GM19463 (cell line): ENCODE measurements at regions not wholly inside any gene's neighbourhood (a gene's known extent, or its start where the extent isn't known, plus 50 kb on each side); places are given as distances from the start of the nearest gene placed in this dataset.
"Not testable (repeated sequence)": the region's sequence is repeated elsewhere in the genome, so short reads cannot be mapped to it uniquely, and the experiment has no call there.

Experiments
- ATAC-seq: cut with Tn5 transposase; IDR thresholded peaks from one replicate; pipeline ENCODE4 v1.9.1; 2021; ENCODE audit warnings: mild to moderate bottlenecking, moderate library complexity; ENCODE audit not compliant: unreplicated experiment

DNA sequence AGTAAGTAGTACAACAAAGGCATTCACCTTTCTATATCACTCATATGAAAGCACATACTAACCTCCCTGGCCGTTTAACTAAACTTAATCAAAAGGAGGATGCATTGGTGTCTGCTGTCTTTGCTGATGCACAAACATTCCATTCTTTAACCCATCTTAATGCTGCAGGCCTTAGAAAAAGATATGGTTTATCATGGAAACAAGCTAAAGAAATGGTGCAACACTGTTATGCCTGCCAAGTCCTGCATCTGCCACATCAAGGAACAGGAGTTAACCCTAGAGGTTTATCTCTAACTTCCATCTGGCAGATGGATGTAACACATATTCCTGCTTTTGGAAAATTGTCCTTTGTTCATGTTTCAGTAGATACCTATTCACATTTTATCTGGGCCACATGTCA lies 296.5 kb upstream of the DKK2 start:
- not testable (repeated sequence) for ATAC-seq

DNA sequence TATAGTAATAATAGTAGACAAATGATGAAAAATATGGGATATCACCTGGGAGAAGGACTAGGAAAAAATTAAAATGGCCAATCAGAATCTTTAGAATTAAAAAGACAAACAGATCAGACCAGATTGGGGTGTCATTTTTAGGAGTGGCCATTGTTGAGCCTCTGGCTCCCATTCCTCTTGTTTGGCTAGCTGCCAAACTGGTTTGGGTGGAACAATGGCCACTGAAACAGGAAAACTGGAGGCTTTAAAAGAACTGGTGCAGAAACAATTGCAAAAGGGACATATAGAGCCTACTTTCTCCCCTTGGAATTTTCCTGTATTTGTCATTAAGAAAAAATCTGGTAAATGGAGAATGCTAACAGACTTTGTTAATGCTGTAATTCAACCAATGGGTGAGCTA lies 294.8 kb upstream of the DKK2 start:
- ATAC-seq, result no peak

DNA sequence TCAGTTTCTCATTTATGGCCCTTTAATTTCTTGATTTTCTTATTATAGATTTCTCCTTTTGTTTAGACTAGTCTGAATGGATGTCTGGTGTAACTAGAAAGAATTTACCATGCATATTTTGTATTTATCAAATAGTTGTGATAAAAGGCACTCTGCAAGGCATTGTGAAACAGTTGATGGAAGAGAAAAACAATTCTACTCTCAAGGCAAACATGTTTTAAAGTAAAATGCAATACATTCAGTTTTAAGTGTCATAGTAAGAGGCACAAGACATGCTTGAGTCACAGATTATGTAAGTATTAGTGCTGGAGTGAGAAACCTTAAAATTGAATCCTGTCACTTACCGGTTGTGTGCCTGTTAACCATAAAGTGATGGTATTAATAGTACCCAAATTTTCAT lies 283.3 kb upstream of the DKK2 start:
- no peak for ATAC-seq

- no peak for ATAC-seq
Measured at GRCh38 chr4:107318078-107318477, 282.0 kb upstream of the DKK2 start.

GRCh38 chr4:107317611-107318010 lies 281.5 kb upstream of the DKK2 start:
- ATAC-seq, result no peak

DNA sequence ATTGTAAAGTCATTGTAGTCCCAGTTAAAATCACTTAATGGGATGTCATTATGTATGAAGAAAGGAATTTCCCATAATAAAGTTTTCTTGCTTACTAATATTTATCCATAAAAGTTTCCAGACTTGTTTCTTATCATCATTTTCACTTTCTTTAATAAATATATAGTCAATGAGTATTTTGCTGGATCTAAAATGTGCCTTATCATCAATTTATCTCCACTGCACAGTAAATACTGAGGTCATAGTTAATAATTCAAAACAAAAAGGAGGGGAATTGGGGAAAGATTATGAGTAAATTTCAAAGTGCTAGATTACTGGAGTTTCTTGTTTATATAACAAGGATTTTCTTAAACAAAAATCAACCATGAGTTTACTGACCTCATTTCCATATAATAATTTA lies 279.5 kb upstream of the DKK2 start:
- ATAC-seq, result no peak

GRCh38 chr4:107314156-107314555 lies 278.0 kb upstream of the DKK2 start:
- ATAC-seq, result no peak

DNA sequence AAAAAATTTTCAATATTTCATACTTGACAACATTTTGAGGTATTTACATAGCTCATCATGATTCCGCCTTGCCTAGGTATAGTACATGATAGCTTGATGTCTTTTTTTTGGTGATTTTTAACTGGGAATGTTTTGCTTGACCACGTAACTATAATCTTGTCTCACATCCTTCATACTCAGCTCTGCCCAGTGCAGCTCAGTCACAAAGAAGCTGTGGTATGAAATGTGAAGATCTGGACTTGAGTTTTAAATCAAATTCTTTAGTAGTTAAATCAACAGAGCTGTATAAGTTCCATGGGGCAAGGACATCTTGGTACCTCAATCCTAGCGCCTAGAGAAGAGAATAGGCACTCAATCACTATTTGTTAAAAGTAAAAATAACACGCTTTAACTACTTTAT lies 276.3 kb upstream of the DKK2 start:
- ATAC-seq, result no peak

GRCh38 chr4:107304699-107305286 lies 268.7 kb upstream of the DKK2 start:
- ATAC-seq, result no peak

DNA sequence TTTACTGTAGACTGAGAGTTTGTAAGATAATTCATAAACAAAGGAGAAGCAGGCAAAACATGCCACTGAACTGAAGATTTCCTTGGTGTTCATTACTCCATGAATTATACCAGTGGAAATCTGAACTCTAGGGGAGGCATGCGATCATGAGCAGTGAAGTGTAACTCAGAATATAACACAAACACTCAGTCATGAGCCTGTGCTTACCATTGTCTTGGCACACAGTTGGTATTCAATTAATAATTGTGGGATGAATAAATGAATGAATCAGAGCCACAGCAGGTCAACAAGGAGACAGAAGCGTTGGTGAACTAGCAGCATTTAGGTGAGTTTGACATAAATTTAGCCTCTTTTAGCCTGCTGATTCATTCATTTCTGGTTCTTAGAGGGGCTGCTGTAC lies 263.5 kb upstream of the DKK2 start:
- no peak for ATAC-seq

DNA sequence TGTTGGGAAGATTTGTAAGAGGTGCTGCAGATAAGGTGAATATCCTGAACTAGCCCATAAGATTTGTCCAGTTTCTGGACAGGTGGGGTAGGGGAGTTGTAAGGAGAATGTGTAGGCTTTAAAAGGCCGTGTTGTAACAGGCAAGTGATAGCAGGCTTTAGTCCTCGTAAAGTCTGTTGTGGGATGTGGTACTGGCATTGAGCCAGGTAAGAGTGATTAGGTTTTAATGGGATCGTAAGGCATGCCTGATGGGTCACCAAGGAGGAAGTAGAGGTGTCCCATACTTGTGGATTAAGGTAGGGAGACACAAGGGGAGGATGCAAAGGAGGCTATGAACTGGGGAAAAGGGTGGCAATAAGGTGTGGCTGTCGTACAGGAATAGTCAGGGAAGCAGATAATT lies 256.9 kb upstream of the DKK2 start:
- no peak for ATAC-seq

DNA sequence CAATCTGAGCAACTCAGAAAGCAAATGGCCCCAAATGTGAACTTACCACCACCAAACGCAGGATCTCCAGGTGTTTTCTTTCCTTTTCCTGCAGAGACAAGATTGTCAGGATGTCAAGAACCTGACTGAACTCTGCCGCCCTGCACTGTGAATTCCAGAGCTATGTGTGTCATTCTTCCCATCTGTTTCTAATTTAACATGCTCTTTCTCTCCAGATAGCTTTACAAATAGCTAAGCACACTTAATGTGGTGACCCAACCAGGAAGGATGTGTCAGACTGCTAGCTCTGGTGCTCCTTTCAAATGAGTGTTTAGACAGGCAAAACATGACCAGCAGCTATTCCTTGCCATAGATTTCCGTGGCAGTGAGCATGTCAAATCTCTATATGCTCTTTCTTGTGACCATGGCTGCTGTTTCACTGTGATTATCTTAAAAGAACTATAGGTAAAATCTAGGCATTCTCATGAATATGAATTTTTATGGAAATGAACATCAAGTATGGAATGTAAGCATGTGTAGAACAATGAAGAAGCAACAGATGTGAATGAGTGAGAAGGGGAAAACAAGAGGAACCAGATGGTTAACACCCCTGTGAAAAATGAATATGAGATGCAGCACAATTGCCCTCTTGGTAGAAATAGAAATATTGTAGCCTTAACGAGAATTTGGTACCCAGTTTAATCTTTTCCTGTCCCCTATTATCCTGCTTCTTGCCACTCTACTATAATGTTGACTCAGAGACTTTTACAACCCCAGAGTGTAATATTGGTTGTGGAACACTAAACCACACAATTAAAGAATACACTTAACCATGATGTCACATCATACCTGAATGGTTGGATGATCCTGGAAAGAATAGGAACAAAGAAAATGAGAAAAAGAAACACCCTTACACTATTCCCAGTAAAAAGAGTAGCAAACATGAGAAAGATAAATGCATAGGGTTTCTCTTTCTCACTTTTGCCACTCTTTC lies 247.8 kb upstream of the DKK2 start:
- ATAC-seq, result no peak

- no peak for ATAC-seq
Measured at GRCh38 chr4:107279733-107280132, 243.6 kb upstream of the DKK2 start.

GRCh38 chr4:107278791-107279483 lies 242.8 kb upstream of the DKK2 start:
- no peak for ATAC-seq

GRCh38 chr4:107276052-107276451 lies 239.9 kb upstream of the DKK2 start:
- no peak for ATAC-seq

DNA sequence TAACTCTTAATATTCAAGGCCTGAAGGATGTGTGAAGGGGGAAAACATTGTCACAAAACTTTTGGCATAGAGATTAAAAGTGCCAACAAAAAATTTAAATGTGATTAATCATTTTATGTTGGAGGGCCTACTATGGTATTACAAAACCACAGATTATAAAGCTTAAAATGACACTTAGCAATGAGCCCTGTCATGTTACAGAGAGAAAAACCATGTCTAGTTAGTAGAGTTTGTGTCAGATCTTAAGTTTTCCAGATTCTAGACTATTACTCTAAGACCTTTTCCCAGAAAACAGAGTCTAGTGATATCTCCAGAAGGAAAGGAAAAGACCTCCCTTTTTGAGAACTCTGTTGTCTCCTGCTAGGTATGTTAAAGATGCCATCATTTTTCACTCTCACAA lies 239.1 kb upstream of the DKK2 start:
- ATAC-seq, result no peak

DNA sequence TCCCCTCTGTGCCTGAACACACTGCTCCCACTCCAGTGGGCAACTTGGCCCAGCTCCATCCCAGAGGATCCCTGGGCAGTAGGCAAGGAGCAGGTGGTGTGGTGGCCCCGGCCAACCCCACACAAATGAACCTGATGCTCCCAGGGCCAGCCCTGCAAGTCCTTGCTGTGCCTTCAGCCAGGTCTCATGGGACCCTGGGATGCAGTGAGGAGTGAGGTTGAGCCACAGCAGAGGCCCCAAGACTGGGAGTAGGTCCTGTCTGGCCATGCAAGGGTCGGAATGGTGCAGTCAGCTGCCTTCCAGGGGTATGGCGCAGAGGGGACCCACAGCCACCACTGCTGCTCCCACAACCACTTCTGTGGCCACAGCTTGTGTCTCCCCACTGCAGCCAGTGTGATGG lies 234.5 kb upstream of the DKK2 start:
- no peak for ATAC-seq

DNA sequence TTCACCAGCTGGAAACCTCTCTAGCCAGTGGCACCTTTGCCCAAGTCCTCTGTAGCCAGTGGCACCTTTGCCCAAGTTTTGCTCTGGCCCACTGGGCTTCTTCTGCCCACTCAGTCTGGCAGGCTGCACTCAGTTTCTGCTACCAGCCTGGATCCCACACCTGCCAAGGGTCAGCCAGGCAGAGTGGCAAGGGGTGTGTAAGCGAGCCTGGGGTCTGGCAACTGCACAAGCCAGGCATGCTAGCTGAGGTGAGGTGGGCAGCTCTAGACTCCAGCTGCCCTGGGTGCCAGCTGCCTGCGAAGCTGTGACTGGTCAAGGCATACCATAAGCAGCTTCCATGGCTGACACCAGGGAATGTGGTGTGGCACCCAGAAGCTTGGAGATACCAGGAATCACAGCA lies 233.1 kb upstream of the DKK2 start:
- no peak for ATAC-seq

DNA sequence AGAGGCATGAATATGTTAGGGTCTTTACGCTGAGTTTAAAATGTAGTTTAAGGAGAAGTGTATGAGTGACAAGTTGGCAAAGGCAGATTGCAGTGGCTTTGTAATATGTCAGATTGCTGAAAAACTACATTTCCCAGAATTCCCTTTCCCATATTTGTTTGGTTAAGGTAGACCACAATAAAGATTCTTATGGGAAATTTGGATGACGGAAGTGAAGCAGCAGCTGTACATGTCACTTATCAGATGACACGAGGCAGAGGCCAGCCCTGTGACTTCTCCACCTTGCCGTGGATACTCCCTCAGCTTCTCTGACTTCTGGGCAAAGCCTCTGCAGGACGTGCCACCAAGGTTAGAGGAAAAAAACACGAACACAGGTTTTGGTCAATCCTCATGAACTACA lies 229.7 kb upstream of the DKK2 start:
- ATAC-seq, result no peak

GRCh38 chr4:107261241-107261874 lies 225.2 kb upstream of the DKK2 start:
- no peak for ATAC-seq

- ATAC-seq, result no peak
Measured at GRCh38 chr4:107258359-107258758, 222.2 kb upstream of the DKK2 start.
